ENCODE measurements at regions not wholly inside any gene's neighbourhood (a gene's known extent, or its start where the extent isn't known, plus 50 kb on each side); places are given as distances from the start of the nearest gene placed in this dataset.

- no peak overlapping the region for H3K4me3 ChIP-seq (ENCODE audit: low read depth, low read length)
- no peak for TF ChIP-seq CTCF (IDR thresholded peaks at IDR 0.05; ENCODE audit: low read depth, low read length, missing control alignments)
- in situ Hi-C loops (cut with HindIII; ENCODE audit: low sequenced_read_pairs), result no loop called here
These were observed 644.9 kb upstream of the FOXG1 start for GRCh38 chr14:28121512-28122297.

GRCh38 chr14:28130610-28131284, 635.8 kb upstream of the FOXG1 start:
- in situ Hi-C loops (cut with HindIII; ENCODE audit: low sequenced_read_pairs), result no loop called here
- no peak for TF ChIP-seq CTCF (IDR thresholded peaks at IDR 0.05; ENCODE audit: low read depth, low read length, missing control alignments)
- no peak for DNase-seq (ENCODE audit: low read depth)
- H3K4me3 ChIP-seq (ENCODE audit: low read depth, low read length), result no peak overlapping the region

More at GRCh38 chr14:28121512-28122297, 644.9 kb upstream of the FOXG1 start:
- no peak for DNase-seq (ENCODE audit: low read depth)

GRCh38 chr14:28138341-28138740, 628.2 kb upstream of the FOXG1 start:
- no peak overlapping the region for H3K4me3 ChIP-seq (ENCODE audit: low read depth, low read length)
- in situ Hi-C loops (cut with HindIII; ENCODE audit: low sequenced_read_pairs), result no loop called here
- no peak for TF ChIP-seq CTCF (IDR thresholded peaks at IDR 0.05; ENCODE audit: low read depth, low read length, missing control alignments)

GRCh38 chr14:28141662-28142061, 624.9 kb upstream of the FOXG1 start:
- in situ Hi-C loops (cut with HindIII; ENCODE audit: low sequenced_read_pairs), result no loop called here
- no peak for TF ChIP-seq CTCF (IDR thresholded peaks at IDR 0.05; ENCODE audit: low read depth, low read length, missing control alignments)
- no peak overlapping the region for H3K4me3 ChIP-seq (ENCODE audit: low read depth, low read length)
- DNase-seq (ENCODE audit: low read depth), result no peak

More at GRCh38 chr14:28138341-28138740, 628.2 kb upstream of the FOXG1 start:
- no peak for DNase-seq (ENCODE audit: low read depth)

- in situ Hi-C loops (cut with HindIII; ENCODE audit: low sequenced_read_pairs), result no loop called here
- DNase-seq (ENCODE audit: low read depth), result peak; percentile 12
- no peak overlapping the region for H3K4me3 ChIP-seq (ENCODE audit: low read depth, low read length)
- TF ChIP-seq CTCF (IDR thresholded peaks at IDR 0.05; ENCODE audit: low read depth, low read length, missing control alignments), result peak; percentile 64
These were observed 624.1 kb upstream of the FOXG1 start for GRCh38 chr14:28142400-28143015.

GRCh38 chr14:28143316-28143715, 623.3 kb upstream of the FOXG1 start:
- no peak for DNase-seq (ENCODE audit: low read depth)
- H3K4me3 ChIP-seq (ENCODE audit: low read depth, low read length), result no peak overlapping the region
- in situ Hi-C loops (cut with HindIII; ENCODE audit: low sequenced_read_pairs), result no loop called here
- TF ChIP-seq CTCF (IDR thresholded peaks at IDR 0.05; ENCODE audit: low read depth, low read length, missing control alignments), result no peak
